SK-N-SH (cell line): ENCODE measurements at regions not wholly inside any gene's neighbourhood (a gene's known extent, or its start where the extent isn't known, plus 50 kb on each side); places are given as distances from the start of the nearest gene placed in this dataset.

Source experiments
- CTCF ChIA-PET: fragments of 300-600, 350-600 bp; formaldehyde crosslinking; extraction: SDS; loops from one replicate; lab custom pipeline; 2021; lab: Yijun Ruan, JAX
- POLR2A ChIA-PET: fragments of 350-600 bp; sonication (Branson Sonifier 250); formaldehyde crosslinking; extraction: SDS; loops from one replicate; lab custom pipeline; 2020; ENCODE audit warnings: antibody characterized with exemption, inconsistent platforms; lab: Yijun Ruan, JAX
- DNase-seq: peaks from one replicate; pipeline ENCODE4 v3.0.0; 2012
- H2AFZ ChIP-seq: fragments of 200-600 bp; sonication (generic); 2 replicates; pipeline ENCODE4 v1.8.1; 2016; ENCODE audit warnings: antibody characterized with exemption, mild to moderate bottlenecking, low read depth
- H3F3A ChIP-seq: fragments of 200-600 bp; sonication (generic); replicated peaks from 2 replicates; pipeline ENCODE3; 2016; ENCODE audit warnings: antibody characterized with exemption, mild to moderate bottlenecking; ENCODE audit not compliant: insufficient read depth
- H3K27ac ChIP-seq, 2 experiments: fragments of 200-500 bp in 1 of 2; fragments of 200-600 bp in 1 of 2; sonication (Bioruptor generic) in 1 of 2; sonication (generic), shearing (Covaris generic) in 1 of 2; 2 replicates each; pipeline versions ENCODE4 v1.5.1 to v1.6.1; 2014 to 2016; ENCODE audit warnings: low read depth in 2 of 2, inconsistent platforms in 1 of 2, low read length in 1 of 2, mild to moderate bottlenecking in 1 of 2, mixed read lengths in 1 of 2
- H3K27me3 ChIP-seq: fragments of 200-600 bp; sonication (generic), shearing (Covaris generic); 2 replicates; pipeline ENCODE4 v1.6.1; 2016; ENCODE audit warnings: mixed run types; ENCODE audit not compliant: insufficient read depth
- H3K36me3 ChIP-seq, 2 experiments: fragments of 200-500 bp in 1 of 2; fragments of 200-600 bp in 1 of 2; sonication (Bioruptor generic) in 1 of 2; sonication (generic) in 1 of 2; replicated peaks in 1 of 2; 2 replicates each; pipeline versions ENCODE3 to v1.5.1; 2014 to 2016; ENCODE audit warnings: low read length in 1 of 2, mild to moderate bottlenecking in 1 of 2; ENCODE audit not compliant: insufficient read depth in 2 of 2, control insufficient read depth in 1 of 2
- H3K4me1 ChIP-seq, 2 experiments: fragments of 200-500 bp in 1 of 2; fragments of 200-600 bp in 1 of 2; sonication (Bioruptor generic) in 1 of 2; sonication (generic), shearing (Covaris generic) in 1 of 2; 2 replicates each; pipeline versions ENCODE4 v1.5.1 to v1.6.1; 2014 to 2016; ENCODE audit warnings: low read depth in 1 of 2, low read length in 1 of 2, mixed run types in 1 of 2; ENCODE audit not compliant: insufficient read depth in 2 of 2, control insufficient read depth in 1 of 2
- H3K4me2 ChIP-seq: fragments of 200-600 bp; sonication (generic), shearing (Covaris generic); 2 replicates; pipeline ENCODE4 v1.6.1; 2017; ENCODE audit warnings: mixed run types
- H3K4me3 ChIP-seq, 2 experiments: fragments of 200-500 bp in 1 of 2; fragments of 200-600 bp in 1 of 2; sonication (Bioruptor generic) in 1 of 2; sonication (generic), shearing (Covaris generic) in 1 of 2; 2 replicates each; pipeline versions ENCODE4 v1.5.1 to v1.8.1; 2014 to 2016; ENCODE audit warnings: low read depth in 2 of 2, inconsistent platforms in 1 of 2, low read length in 1 of 2, mild to moderate bottlenecking in 1 of 2, mixed read lengths in 1 of 2, moderate library complexity in 1 of 2
- H3K79me2 ChIP-seq: fragments of 200-600 bp; sonication (generic); 2 replicates; pipeline ENCODE4 v1.8.1; 2017; ENCODE audit warnings: mild to moderate bottlenecking; ENCODE audit not compliant: insufficient read depth
- H3K9ac ChIP-seq: fragments of 200-600 bp; sonication (generic); 2 replicates; pipeline ENCODE4 v1.6.1; 2017; ENCODE audit warnings: mixed run types
- H3K9me2 ChIP-seq: fragments of 200-600 bp; sonication (generic); 2 replicates; pipeline ENCODE4 v1.6.1; 2017; ENCODE audit warnings: mixed run types
- H3K9me3 ChIP-seq: fragments of 200-600 bp; sonication (generic); 2 replicates; pipeline ENCODE4 v1.6.1; 2017; ENCODE audit warnings: mixed run types, mild to moderate bottlenecking, moderate library complexity
- H4K20me1 ChIP-seq: fragments of 200-600 bp; sonication (generic); 2 replicates; pipeline ENCODE4 v1.6.1; 2017; ENCODE audit warnings: mild to moderate bottlenecking, mixed run types; ENCODE audit not compliant: insufficient read depth
- CHD2 ChIP-seq: fragments of 150-350 bp; IDR thresholded peaks from 2 replicates; pipeline ENCODE4 v1.6.1; 2018; ENCODE audit warnings: low read length; ENCODE audit not compliant: partially characterized antibody
- FOSL2 ChIP-seq: IDR thresholded peaks from 2 replicates; pipeline ENCODE4 v1.4.0; 2012; ENCODE audit warnings: low read depth, mild to moderate bottlenecking, moderate library complexity, borderline replicate concordance
- FOXJ3 ChIP-seq: sonication (generic); formaldehyde crosslinking; IDR thresholded peaks from 2 replicates; pipeline ENCODE4 v1.5.1; 2020; ENCODE audit warnings: mild to moderate bottlenecking, missing genetic modification reagents
- GATA2 ChIP-seq: sonication (generic); formaldehyde crosslinking; IDR thresholded peaks from 2 replicates; pipeline ENCODE4 v1.5.0; 2020; ENCODE audit warnings: mild to moderate bottlenecking, missing genetic modification reagents
- JUND ChIP-seq: IDR thresholded peaks from 2 replicates; pipeline ENCODE4 v1.4.0; 2012
- NRF1 ChIP-seq: IDR thresholded peaks from 2 replicates; pipeline ENCODE4 v1.6.1; 2012; ENCODE audit warnings: low read depth, mild to moderate bottlenecking, low read length
- RAD21 ChIP-seq: IDR thresholded peaks from 2 replicates; pipeline ENCODE4 v1.6.1; 2012; ENCODE audit warnings: mild to moderate bottlenecking, low read length
- RFX5 ChIP-seq: IDR thresholded peaks from 2 replicates; pipeline ENCODE4 v1.6.1; 2012; ENCODE audit warnings: mild to moderate bottlenecking, improper control_type of control experiment, low read length
- WGBS: methylation state at CpG from one replicate; pipeline ENCODE4 v1.1.6; 2017; ENCODE audit warnings: low lambda C conversion rate; 5-methylcytosine and 5-hydroxymethylcytosine counted together
- TF ChIP-seq, protein P1 (sequence below): fragments of 150-350 bp; IDR thresholded peaks from 2 replicates; pipeline ENCODE4 v1.6.1; 2017; ENCODE audit warnings: antibody characterized with exemption, low read length, low read depth, borderline replicate concordance
- TF ChIP-seq, protein P2 (sequence below): IDR thresholded peaks from 2 replicates; pipeline ENCODE4 v1.4.0; 2012; ENCODE audit warnings: low read depth
- TF ChIP-seq, protein P3 (sequence below): IDR thresholded peaks from 2 replicates; pipeline ENCODE4 v1.6.1; 2012; ENCODE audit warnings: mild to moderate bottlenecking, low read depth, low read length, moderate library complexity
- TF ChIP-seq, protein P4 (sequence below): fragments of 200-600 bp; sonication (generic); IDR thresholded peaks from 2 replicates; pipeline ENCODE4 v1.6.1; 2017; ENCODE audit warnings: antibody characterized with exemption, mild to moderate bottlenecking, moderate library complexity

DNA sequence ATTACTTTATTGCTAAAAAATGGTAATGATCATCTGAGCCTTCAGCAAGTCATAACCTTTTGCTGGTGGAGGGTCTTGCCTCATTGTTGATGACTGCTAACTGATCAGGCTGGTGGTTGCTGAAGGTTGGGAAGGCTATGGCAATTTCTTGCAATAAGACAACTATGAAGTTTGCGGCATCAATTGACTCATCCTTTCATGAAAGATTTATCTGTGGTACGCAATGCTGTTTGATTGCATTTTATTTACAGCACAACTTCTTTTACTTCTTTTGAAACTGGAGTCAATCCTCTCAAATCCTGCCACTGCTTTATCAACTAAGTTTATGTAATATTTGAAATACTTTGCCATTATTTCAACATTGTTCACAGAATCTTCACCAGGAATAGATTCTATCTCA is 58.3 kb upstream of the ACO1 start (continued):
- no peak for TF ChIP-seq CHD2
- TF ChIP-seq, protein P1, sequence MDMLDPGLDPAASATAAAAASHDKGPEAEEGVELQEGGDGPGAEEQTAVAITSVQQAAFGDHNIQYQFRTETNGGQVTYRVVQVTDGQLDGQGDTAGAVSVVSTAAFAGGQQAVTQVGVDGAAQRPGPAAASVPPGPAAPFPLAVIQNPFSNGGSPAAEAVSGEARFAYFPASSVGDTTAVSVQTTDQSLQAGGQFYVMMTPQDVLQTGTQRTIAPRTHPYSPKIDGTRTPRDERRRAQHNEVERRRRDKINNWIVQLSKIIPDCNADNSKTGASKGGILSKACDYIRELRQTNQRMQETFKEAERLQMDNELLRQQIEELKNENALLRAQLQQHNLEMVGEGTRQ, result no peak
- TF ChIP-seq GATA2 (CRISPR knock-in tag), result no peak
- no peak for TF ChIP-seq JUND
- TF ChIP-seq RFX5, result no peak
- TF ChIP-seq, all 33 proteins: peak for 0

DNA sequence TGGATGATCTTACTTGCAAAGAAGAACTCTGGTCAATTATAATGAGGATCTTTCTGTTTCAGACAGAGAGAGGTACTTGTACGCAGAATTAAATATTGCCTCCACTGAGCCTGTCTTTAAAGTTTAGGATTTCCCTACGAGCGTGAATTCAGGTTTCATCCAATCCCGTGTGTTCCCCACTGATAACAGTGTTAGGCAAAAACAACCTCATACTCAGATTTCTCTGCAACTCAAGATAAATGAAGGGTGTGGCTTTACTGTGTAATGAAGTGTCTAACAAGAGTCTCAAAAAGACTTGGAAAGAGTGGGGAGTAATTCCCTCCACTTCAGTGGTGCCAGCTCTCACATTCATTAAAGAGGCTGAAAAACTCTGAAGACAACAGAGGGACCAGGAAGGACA is 53.2 kb upstream of the ACO1 start:
- 46% methylated on average over 4 of the region's 4 CpGs for WGBS
- CTCF ChIA-PET, result no interaction called here
- H3K9me2 ChIP-seq, result no peaks in the 10 kb centered on the region
- H3K27me3 ChIP-seq, result no peaks in the 10 kb centered on the region
- no peak overlapping the region for H3K27ac ChIP-seq
- no peaks in the 10 kb centered on the region for H3K4me1 ChIP-seq
- no peaks in the 10 kb centered on the region for H3K79me2 ChIP-seq
- TF ChIP-seq, protein P1, result no peak
- no peak for TF ChIP-seq FOXJ3 (CRISPR knock-in tag)
- TF ChIP-seq NRF1, result no peak
- TF ChIP-seq, protein P2, sequence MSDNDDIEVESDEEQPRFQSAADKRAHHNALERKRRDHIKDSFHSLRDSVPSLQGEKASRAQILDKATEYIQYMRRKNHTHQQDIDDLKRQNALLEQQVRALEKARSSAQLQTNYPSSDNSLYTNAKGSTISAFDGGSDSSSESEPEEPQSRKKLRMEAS, result no peak
- TF ChIP-seq, protein P3, sequence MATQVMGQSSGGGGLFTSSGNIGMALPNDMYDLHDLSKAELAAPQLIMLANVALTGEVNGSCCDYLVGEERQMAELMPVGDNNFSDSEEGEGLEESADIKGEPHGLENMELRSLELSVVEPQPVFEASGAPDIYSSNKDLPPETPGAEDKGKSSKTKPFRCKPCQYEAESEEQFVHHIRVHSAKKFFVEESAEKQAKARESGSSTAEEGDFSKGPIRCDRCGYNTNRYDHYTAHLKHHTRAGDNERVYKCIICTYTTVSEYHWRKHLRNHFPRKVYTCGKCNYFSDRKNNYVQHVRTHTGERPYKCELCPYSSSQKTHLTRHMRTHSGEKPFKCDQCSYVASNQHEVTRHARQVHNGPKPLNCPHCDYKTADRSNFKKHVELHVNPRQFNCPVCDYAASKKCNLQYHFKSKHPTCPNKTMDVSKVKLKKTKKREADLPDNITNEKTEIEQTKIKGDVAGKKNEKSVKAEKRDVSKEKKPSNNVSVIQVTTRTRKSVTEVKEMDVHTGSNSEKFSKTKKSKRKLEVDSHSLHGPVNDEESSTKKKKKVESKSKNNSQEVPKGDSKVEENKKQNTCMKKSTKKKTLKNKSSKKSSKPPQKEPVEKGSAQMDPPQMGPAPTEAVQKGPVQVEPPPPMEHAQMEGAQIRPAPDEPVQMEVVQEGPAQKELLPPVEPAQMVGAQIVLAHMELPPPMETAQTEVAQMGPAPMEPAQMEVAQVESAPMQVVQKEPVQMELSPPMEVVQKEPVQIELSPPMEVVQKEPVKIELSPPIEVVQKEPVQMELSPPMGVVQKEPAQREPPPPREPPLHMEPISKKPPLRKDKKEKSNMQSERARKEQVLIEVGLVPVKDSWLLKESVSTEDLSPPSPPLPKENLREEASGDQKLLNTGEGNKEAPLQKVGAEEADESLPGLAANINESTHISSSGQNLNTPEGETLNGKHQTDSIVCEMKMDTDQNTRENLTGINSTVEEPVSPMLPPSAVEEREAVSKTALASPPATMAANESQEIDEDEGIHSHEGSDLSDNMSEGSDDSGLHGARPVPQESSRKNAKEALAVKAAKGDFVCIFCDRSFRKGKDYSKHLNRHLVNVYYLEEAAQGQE, result no peak
- no peak for TF ChIP-seq RAD21
- TF ChIP-seq, protein P4, sequence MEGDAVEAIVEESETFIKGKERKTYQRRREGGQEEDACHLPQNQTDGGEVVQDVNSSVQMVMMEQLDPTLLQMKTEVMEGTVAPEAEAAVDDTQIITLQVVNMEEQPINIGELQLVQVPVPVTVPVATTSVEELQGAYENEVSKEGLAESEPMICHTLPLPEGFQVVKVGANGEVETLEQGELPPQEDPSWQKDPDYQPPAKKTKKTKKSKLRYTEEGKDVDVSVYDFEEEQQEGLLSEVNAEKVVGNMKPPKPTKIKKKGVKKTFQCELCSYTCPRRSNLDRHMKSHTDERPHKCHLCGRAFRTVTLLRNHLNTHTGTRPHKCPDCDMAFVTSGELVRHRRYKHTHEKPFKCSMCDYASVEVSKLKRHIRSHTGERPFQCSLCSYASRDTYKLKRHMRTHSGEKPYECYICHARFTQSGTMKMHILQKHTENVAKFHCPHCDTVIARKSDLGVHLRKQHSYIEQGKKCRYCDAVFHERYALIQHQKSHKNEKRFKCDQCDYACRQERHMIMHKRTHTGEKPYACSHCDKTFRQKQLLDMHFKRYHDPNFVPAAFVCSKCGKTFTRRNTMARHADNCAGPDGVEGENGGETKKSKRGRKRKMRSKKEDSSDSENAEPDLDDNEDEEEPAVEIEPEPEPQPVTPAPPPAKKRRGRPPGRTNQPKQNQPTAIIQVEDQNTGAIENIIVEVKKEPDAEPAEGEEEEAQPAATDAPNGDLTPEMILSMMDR, result no peak
- TF ChIP-seq RFX5, result no peak
- TF ChIP-seq FOSL2, result no peak
- no peak overlapping the region for H2AFZ ChIP-seq
- no peak for DNase-seq
- no peaks in the 10 kb centered on the region for H4K20me1 ChIP-seq
- H3K36me3 ChIP-seq, result no peaks in the 10 kb centered on the region
- no peaks in the 10 kb centered on the region for H3F3A ChIP-seq
- H3K9me3 ChIP-seq, result no peaks in the 10 kb centered on the region
- no peak overlapping the region for H3K9ac ChIP-seq
- no peak overlapping the region for H3K4me3 ChIP-seq
- POLR2A ChIA-PET, result no interaction called here
- H3K4me2 ChIP-seq, result no peak overlapping the region
